ENCODE measurements at regions not wholly inside any gene's neighbourhood (a gene's known extent, or its start where the extent isn't known, plus 50 kb on each side); places are given as distances from the start of the nearest gene placed in this dataset.

DNA sequence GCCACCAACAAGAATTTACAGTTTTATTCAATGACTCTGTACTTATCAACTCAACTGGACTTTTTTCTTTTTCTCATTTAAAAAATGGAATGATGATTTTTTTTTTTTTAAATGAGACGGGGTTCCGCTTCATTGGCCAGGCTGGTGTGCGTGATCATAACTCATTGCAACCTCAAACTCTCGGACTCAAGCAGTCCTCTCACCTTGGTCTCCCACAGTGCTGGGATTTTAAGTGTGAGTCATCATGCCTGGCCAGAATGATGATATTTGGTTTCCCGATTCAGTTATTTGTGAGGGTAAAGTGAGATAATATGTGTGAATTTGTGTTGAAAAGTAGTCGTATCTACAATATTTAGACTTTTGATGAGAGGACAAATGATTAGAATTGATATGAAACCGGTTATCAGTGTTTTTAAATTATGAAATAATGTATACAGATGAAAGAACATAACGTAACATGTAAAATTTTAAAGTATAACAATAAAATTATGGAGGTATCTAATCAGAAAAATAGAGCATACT is 66.0 kb upstream of the UNC5C start:
- H4K5ac ChIP-seq (ENCODE audit: low read depth, low read length) = no peak overlapping the region
- WGBS, 2 experiments (ENCODE audit: extremely low coverage in 2 of 2, insufficient read length in 1 of 2) = 100% methylated on average over 1 of the region's 8 CpGs; no CpG with 5 or more reads in 1 of the 2 experiments
- POLR2A ChIA-PET (ENCODE audit: unreplicated experiment) = no interaction called here
- no peak overlapping the region for H2AFZ ChIP-seq (replicated peaks; ENCODE audit: low read length, poor library complexity)
- no peak overlapping the region for H3K14ac ChIP-seq (replicated peaks; ENCODE audit: low read depth, low read length)
- in situ Hi-C loops (cut with MboI; ENCODE audit: low sequenced_read_pairs) (no loop called here), dilution Hi-C loops (cut with HindIII; ENCODE audit: low sequenced_read_pairs, unreplicated experiment) (no loop called here), intact Hi-C loops (cut with micrococcal nuclease) (no loop called here)
- H2BK20ac ChIP-seq (ENCODE audit: low read depth, low read length) = no peak overlapping the region
- no peak overlapping the region for H3K4ac ChIP-seq (ENCODE audit: low read depth, low read length)
- H3K4me1 ChIP-seq (ENCODE audit: control insufficient read depth, insufficient read depth, low read length) = no peaks in the 10 kb centered on the region
- H3K9me3 ChIP-seq (ENCODE audit: control insufficient read depth, insufficient read depth, low read length) = no peaks in the 10 kb centered on the region
- no peak overlapping the region for H3K9ac ChIP-seq (ENCODE audit: low read depth, low read length)
- no peaks in the 10 kb centered on the region for H3K79me1 ChIP-seq (ENCODE audit: low read depth in 1 of 2, low read length in 2 of 2)
- no peak overlapping the region for H3K27ac ChIP-seq (ENCODE audit: insufficient read depth, low read length)
- no peaks in the 10 kb centered on the region for H4K20me1 ChIP-seq (ENCODE audit: insufficient read depth, low read length)
- H3K23ac ChIP-seq (ENCODE audit: low read depth, low read length) = no peak overlapping the region
- H3K9me1 ChIP-seq (ENCODE audit: insufficient read depth, low read length) = no peaks in the 10 kb centered on the region
- no TSS peak for BruUV-seq (replicated peaks)
- H3K4me3 ChIP-seq (ENCODE audit: insufficient read depth, low read depth, low read length) = no peak overlapping the region
- no peaks in the 10 kb centered on the region for H3K36me3 ChIP-seq (ENCODE audit: control insufficient read depth, insufficient read depth, low read length)
- DNase-seq (no peak), ATAC-seq (ENCODE audit: low read depth) (no peak)
- no peak overlapping the region for H3K56ac ChIP-seq (ENCODE audit: extremely low read depth, insufficient read depth, low read length)
- TF ChIP-seq MXI1 (IDR thresholded peaks at IDR 0.05; ENCODE audit: borderline replicate concordance, low read depth, low read length) (no peak), RCOR1 (IDR thresholded peaks at IDR 0.05; ENCODE audit: insufficient replicate concordance, low read length) (no peak), MAFK (IDR thresholded peaks at IDR 0.05; ENCODE audit: low read depth, low read length) (no peak), SMC3 (IDR thresholded peaks at IDR 0.05; ENCODE audit: low read depth, low read length) (no peak), POLR2A (IDR thresholded peaks at IDR 0.05; ENCODE audit: low read depth, low read length) (no peak), CEBPB (IDR thresholded peaks at IDR 0.05; ENCODE audit: low read depth, low read length) (no peak), MAZ (IDR thresholded peaks at IDR 0.05; ENCODE audit: borderline replicate concordance, low read depth, low read length) (no peak)
- TF ChIP-seq, protein P1, sequence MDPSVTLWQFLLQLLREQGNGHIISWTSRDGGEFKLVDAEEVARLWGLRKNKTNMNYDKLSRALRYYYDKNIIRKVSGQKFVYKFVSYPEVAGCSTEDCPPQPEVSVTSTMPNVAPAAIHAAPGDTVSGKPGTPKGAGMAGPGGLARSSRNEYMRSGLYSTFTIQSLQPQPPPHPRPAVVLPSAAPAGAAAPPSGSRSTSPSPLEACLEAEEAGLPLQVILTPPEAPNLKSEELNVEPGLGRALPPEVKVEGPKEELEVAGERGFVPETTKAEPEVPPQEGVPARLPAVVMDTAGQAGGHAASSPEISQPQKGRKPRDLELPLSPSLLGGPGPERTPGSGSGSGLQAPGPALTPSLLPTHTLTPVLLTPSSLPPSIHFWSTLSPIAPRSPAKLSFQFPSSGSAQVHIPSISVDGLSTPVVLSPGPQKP (IDR thresholded peaks at IDR 0.05; ENCODE audit: borderline replicate concordance, low read depth, low read length) = no peak
- TF ChIP-seq, protein P2, sequence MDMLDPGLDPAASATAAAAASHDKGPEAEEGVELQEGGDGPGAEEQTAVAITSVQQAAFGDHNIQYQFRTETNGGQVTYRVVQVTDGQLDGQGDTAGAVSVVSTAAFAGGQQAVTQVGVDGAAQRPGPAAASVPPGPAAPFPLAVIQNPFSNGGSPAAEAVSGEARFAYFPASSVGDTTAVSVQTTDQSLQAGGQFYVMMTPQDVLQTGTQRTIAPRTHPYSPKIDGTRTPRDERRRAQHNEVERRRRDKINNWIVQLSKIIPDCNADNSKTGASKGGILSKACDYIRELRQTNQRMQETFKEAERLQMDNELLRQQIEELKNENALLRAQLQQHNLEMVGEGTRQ (IDR thresholded peaks at IDR 0.05; ENCODE audit: low read depth, low read length) = no peak
- TF ChIP-seq, protein P3, sequence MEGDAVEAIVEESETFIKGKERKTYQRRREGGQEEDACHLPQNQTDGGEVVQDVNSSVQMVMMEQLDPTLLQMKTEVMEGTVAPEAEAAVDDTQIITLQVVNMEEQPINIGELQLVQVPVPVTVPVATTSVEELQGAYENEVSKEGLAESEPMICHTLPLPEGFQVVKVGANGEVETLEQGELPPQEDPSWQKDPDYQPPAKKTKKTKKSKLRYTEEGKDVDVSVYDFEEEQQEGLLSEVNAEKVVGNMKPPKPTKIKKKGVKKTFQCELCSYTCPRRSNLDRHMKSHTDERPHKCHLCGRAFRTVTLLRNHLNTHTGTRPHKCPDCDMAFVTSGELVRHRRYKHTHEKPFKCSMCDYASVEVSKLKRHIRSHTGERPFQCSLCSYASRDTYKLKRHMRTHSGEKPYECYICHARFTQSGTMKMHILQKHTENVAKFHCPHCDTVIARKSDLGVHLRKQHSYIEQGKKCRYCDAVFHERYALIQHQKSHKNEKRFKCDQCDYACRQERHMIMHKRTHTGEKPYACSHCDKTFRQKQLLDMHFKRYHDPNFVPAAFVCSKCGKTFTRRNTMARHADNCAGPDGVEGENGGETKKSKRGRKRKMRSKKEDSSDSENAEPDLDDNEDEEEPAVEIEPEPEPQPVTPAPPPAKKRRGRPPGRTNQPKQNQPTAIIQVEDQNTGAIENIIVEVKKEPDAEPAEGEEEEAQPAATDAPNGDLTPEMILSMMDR (conservative IDR thresholded peaks at IDR 0.05; ENCODE audit: low read depth, low read length) = no peak
- H2BK15ac ChIP-seq (ENCODE audit: low read depth, low read length) = no peak overlapping the region
- no peak overlapping the region for H2AK9ac ChIP-seq (replicated peaks; ENCODE audit: low read depth, low read length, poor library complexity)
- no peak overlapping the region for H3K18ac ChIP-seq (ENCODE audit: low read depth, low read length)
- H3K27me3 ChIP-seq (ENCODE audit: control insufficient read depth, insufficient read depth, low read length) = no peaks in the 10 kb centered on the region
- H4K8ac ChIP-seq (ENCODE audit: low read depth in 2 of 2, low read length in 2 of 2) = no peak overlapping the region
- no peak overlapping the region for H2BK5ac ChIP-seq (ENCODE audit: low read depth, low read length, poor library complexity, severe bottlenecking)
- CTCF ChIA-PET = no interaction called here
- H3K4me2 ChIP-seq (ENCODE audit: low read depth, low read length) = no peak overlapping the region
- H4K91ac ChIP-seq (ENCODE audit: insufficient read depth, low read depth, low read length) = no peak overlapping the region
- no peak overlapping the region for H2AK5ac ChIP-seq (ENCODE audit: low read depth, low read length)
- H2BK120ac ChIP-seq (ENCODE audit: low read depth, low read length) = no peak overlapping the region
